GM12874 (cell line): ENCODE measurements at regions not wholly inside any gene's neighbourhood (a gene's known extent, or its start where the extent isn't known, plus 50 kb on each side); places are given as distances from the start of the nearest gene placed in this dataset.

Experiments used
- TF ChIP-seq, protein P1 (sequence below): IDR thresholded peaks from 2 replicates; pipeline ENCODE4 v1.5.1; 2011; ENCODE audit warnings: low read depth, mild to moderate bottlenecking, control low read depth, low read length, moderate library complexity; ENCODE audit not compliant: insufficient read depth

DNA sequence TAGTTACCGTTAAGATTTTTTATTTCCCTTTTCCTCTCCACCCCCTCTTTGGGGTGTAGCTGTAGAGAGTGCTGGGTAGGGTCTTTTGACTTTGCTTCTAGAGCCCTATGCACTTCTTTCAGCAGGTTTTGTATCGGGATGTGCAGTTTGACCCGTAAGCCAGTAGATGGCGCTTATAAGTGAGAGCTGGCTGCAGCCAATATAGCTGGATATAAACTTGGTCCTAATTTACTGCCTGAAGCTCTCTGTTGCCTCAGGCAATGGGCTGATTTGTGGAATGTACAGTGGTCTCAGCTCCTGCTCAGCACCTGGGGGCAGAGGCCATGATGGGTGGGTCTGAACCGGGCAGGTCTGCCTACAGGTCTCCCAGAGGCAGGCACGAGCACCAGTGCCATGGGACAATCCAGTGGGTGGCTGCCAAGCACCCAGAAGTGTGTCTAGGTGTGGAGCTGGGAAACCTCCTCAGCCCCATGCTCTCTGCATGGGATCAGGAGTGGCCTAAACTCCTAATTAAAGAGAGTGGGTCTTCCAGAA lies 146.5 kb downstream of the SPANXN1 start:
- TF ChIP-seq, protein P1, sequence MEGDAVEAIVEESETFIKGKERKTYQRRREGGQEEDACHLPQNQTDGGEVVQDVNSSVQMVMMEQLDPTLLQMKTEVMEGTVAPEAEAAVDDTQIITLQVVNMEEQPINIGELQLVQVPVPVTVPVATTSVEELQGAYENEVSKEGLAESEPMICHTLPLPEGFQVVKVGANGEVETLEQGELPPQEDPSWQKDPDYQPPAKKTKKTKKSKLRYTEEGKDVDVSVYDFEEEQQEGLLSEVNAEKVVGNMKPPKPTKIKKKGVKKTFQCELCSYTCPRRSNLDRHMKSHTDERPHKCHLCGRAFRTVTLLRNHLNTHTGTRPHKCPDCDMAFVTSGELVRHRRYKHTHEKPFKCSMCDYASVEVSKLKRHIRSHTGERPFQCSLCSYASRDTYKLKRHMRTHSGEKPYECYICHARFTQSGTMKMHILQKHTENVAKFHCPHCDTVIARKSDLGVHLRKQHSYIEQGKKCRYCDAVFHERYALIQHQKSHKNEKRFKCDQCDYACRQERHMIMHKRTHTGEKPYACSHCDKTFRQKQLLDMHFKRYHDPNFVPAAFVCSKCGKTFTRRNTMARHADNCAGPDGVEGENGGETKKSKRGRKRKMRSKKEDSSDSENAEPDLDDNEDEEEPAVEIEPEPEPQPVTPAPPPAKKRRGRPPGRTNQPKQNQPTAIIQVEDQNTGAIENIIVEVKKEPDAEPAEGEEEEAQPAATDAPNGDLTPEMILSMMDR = peak; percentile 28; the same call in 1 of the 2 replicates

GRCh38 chrX:145394344-145394743 lies 147.0 kb downstream of the SPANXN1 start:
- TF ChIP-seq, protein P1 = no peak

DNA sequence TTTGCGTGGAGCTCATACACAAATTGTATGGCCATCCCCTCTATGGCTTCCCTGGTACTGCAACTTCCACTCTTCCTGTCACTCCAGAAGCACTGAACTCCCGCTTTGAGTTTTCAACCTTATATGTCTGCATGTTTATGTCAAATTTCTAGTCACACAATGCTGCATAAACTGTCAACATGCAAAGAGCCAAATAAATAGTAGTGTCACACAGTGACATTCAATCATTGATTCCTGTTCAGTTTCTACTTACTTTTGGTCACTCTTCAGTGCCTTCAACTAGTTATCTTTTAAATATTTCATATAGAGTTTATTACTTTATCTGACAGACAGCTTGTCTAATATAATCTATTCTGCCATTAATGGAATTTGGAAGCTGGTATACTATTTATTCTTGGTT lies 149.3 kb downstream of the SPANXN1 start:
- TF ChIP-seq, protein P1 = no peak

DNA sequence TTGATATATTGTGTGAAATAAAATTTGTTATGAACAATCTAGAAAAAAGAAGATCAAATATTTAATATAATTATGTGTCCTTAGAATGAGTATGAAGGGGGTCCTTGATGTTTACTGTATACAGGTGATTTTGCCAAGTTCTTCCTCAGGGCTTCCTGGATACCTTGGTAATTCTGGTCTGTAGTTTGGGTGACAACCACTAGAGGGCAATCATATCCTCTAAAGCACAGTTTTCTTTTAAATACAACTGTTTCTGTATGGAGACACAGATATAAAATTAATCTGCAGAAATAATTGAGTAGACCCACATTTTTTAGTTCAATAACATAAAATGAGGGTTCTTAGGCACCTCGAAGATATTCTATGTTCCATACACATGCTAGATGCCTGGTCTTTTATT lies 157.7 kb downstream of the SPANXN1 start:
- TF ChIP-seq, protein P1 = peak; percentile 35; the same call in 1 of the 2 replicates

- TF ChIP-seq, protein P1 = no peak
These were observed 163.3 kb downstream of the SPANXN1 start for GRCh38 chrX:145410622-145411021.

DNA sequence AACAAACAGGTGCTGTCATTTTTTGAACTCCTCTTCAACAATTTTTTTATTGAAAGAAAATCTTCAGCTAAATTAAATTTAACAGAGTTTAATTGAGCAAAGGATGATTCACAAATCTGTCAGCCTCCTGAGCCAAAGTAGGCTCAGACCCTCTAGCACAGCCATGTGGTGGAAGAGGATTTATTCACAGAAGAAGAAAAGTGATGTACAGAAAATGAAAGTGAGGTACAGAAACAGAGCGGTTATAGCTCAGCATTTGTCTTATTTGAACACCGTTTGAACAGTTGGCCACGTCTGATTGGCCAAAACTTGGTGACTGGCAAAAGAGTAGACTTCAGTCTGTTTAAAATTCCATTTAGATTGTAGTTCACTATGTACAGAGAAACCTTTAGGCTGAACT lies 217.3 kb downstream of the SPANXN1 start:
- TF ChIP-seq, protein P1 = no peak

DNA sequence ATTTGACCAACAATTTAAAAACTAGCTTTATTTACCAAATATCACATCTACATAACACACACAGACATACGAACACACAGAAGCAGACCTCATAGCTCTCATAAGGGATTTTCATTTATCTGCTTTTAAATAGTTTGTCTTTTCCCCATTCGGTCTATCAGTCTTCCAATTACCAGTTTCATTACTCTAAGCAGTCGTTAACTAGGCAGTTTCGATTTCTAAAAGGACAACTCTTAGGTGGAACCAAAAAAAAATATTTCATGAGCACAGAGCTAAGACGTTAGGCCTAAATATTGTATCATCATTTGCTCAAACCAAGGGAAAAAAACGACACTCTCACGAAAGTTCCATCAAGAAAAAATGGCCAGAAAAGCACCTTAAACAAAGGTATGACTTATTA lies 228.4 kb downstream of the SPANXN1 start:
- TF ChIP-seq, protein P1 = no peak
